ENCODE measurements at regions not wholly inside any gene's neighbourhood (a gene's known extent, or its start where the extent isn't known, plus 50 kb on each side); places are given as distances from the start of the nearest gene placed in this dataset.

DNA sequence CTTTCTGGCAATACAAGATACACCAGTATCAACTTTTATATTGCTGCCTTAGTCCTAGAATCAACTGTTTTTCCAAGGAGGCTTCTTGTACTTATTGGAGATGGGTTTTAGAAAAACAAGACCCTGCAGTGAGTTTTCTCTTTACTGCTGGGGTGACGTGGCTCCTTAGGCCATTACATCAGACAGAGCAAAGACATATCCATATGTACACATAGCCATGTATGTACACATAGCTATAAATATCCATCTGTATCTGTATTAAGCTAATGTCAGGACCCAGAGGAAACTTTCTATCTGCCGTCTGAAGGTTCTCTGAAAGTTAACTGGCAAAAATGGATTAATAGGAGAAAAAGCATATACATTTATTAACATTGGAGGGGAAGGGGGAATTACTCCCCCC, 607.4 kb downstream of the POM121L12 start:
- Histone ChIP-seq H3K27ac (ENCODE audit: insufficient read depth, low read length) (no peak overlapping the region), H3K56ac (ENCODE audit: extremely low read depth, insufficient read depth, low read length) (no peak overlapping the region), H3K27me3 (ENCODE audit: control insufficient read depth, insufficient read depth, low read length) (no peaks in the 10 kb centered on the region), H3K4ac (ENCODE audit: low read depth, low read length) (no peak overlapping the region), H3K18ac (ENCODE audit: low read depth, low read length) (no peak overlapping the region), H2BK120ac (ENCODE audit: low read depth, low read length) (no peak overlapping the region), H4K91ac (ENCODE audit: insufficient read depth, low read depth, low read length) (no peak overlapping the region), H2AK9ac (replicated peaks; ENCODE audit: low read depth, low read length, poor library complexity) (no peak overlapping the region), H3K9me1 (ENCODE audit: insufficient read depth, low read length) (no peaks in the 10 kb centered on the region), H4K5ac (ENCODE audit: low read depth, low read length) (no peak overlapping the region), H3K9ac (ENCODE audit: low read depth, low read length) (no peak overlapping the region), H3K36me3 (ENCODE audit: control insufficient read depth, insufficient read depth, low read length) (no peaks in the 10 kb centered on the region), H4K20me1 (ENCODE audit: insufficient read depth, low read length) (no peaks in the 10 kb centered on the region), H3K23ac (ENCODE audit: low read depth, low read length) (no peak overlapping the region), H3K4me2 (ENCODE audit: low read depth, low read length) (no peak overlapping the region), H3K79me1 (ENCODE audit: low read depth in 1 of 2, low read length in 2 of 2) (no peaks in the 10 kb centered on the region), H3K4me1 (ENCODE audit: control insufficient read depth, insufficient read depth, low read length) (no peaks in the 10 kb centered on the region), H2BK20ac (ENCODE audit: low read depth, low read length) (no peak overlapping the region), H2BK15ac (ENCODE audit: low read depth, low read length) (no peak overlapping the region), H2AK5ac (ENCODE audit: low read depth, low read length) (no peak overlapping the region), H4K8ac (ENCODE audit: low read depth in 2 of 2, low read length in 2 of 2) (no peak overlapping the region), H3K4me3 (ENCODE audit: insufficient read depth, low read depth, low read length) (no peak overlapping the region), H3K14ac (replicated peaks; ENCODE audit: low read depth, low read length) (no peak overlapping the region), H2AFZ (replicated peaks; ENCODE audit: low read length, poor library complexity) (no peak overlapping the region), H3K9me3 (ENCODE audit: control insufficient read depth, insufficient read depth, low read length) (peaks cover 2% of the 10 kb centered on the region; the same call in 1 of the 2 replicates), H2BK5ac (ENCODE audit: low read depth, low read length, poor library complexity, severe bottlenecking) (no peak overlapping the region)
- in situ Hi-C loops (cut with MboI; ENCODE audit: low sequenced_read_pairs) (no loop called here), dilution Hi-C loops (cut with HindIII; ENCODE audit: low sequenced_read_pairs, unreplicated experiment) (no loop called here), intact Hi-C loops (cut with micrococcal nuclease) (no loop called here)
- ChIA-PET CTCF (no interaction called here), POLR2A (ENCODE audit: unreplicated experiment) (no interaction called here)
- TF ChIP-seq RAD21 (IDR thresholded peaks at IDR 0.05; ENCODE audit: low read length) = no peak
- TF ChIP-seq POLR2A (IDR thresholded peaks at IDR 0.05; ENCODE audit: low read depth, low read length) = no peak
- no peak for TF ChIP-seq BHLHE40 (IDR thresholded peaks at IDR 0.05; ENCODE audit: low read depth, low read length)
- TF ChIP-seq, protein P1, sequence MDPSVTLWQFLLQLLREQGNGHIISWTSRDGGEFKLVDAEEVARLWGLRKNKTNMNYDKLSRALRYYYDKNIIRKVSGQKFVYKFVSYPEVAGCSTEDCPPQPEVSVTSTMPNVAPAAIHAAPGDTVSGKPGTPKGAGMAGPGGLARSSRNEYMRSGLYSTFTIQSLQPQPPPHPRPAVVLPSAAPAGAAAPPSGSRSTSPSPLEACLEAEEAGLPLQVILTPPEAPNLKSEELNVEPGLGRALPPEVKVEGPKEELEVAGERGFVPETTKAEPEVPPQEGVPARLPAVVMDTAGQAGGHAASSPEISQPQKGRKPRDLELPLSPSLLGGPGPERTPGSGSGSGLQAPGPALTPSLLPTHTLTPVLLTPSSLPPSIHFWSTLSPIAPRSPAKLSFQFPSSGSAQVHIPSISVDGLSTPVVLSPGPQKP (IDR thresholded peaks at IDR 0.05; ENCODE audit: borderline replicate concordance, low read depth, low read length) = no peak
- TF ChIP-seq, protein P2, sequence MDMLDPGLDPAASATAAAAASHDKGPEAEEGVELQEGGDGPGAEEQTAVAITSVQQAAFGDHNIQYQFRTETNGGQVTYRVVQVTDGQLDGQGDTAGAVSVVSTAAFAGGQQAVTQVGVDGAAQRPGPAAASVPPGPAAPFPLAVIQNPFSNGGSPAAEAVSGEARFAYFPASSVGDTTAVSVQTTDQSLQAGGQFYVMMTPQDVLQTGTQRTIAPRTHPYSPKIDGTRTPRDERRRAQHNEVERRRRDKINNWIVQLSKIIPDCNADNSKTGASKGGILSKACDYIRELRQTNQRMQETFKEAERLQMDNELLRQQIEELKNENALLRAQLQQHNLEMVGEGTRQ (IDR thresholded peaks at IDR 0.05; ENCODE audit: low read depth, low read length) = no peak
- TF ChIP-seq RFX5 (IDR thresholded peaks at IDR 0.05; ENCODE audit: low read depth, low read length) = no peak
- TF ChIP-seq CHD1 (IDR thresholded peaks at IDR 0.05; ENCODE audit: low read depth, low read length) = no peak
- TF ChIP-seq, protein P3, sequence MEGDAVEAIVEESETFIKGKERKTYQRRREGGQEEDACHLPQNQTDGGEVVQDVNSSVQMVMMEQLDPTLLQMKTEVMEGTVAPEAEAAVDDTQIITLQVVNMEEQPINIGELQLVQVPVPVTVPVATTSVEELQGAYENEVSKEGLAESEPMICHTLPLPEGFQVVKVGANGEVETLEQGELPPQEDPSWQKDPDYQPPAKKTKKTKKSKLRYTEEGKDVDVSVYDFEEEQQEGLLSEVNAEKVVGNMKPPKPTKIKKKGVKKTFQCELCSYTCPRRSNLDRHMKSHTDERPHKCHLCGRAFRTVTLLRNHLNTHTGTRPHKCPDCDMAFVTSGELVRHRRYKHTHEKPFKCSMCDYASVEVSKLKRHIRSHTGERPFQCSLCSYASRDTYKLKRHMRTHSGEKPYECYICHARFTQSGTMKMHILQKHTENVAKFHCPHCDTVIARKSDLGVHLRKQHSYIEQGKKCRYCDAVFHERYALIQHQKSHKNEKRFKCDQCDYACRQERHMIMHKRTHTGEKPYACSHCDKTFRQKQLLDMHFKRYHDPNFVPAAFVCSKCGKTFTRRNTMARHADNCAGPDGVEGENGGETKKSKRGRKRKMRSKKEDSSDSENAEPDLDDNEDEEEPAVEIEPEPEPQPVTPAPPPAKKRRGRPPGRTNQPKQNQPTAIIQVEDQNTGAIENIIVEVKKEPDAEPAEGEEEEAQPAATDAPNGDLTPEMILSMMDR (conservative IDR thresholded peaks at IDR 0.05; ENCODE audit: low read depth, low read length) = no peak
- TF ChIP-seq MAFK (IDR thresholded peaks at IDR 0.05; ENCODE audit: low read depth, low read length) = no peak
- TF ChIP-seq NFE2L2 (IDR thresholded peaks at IDR 0.05; ENCODE audit: low read depth, low read length) = no peak
- TF ChIP-seq CEBPB (IDR thresholded peaks at IDR 0.05; ENCODE audit: low read depth, low read length) = no peak
- TF ChIP-seq MXI1 (IDR thresholded peaks at IDR 0.05; ENCODE audit: borderline replicate concordance, low read depth, low read length) = no peak
- TF ChIP-seq MAZ (IDR thresholded peaks at IDR 0.05; ENCODE audit: borderline replicate concordance, low read depth, low read length) = no peak
- no peak for TF ChIP-seq SMC3 (IDR thresholded peaks at IDR 0.05; ENCODE audit: low read depth, low read length)
- TF ChIP-seq FOS (IDR thresholded peaks at IDR 0.05; ENCODE audit: low read depth, low read length) = no peak
- TF ChIP-seq RCOR1 (IDR thresholded peaks at IDR 0.05; ENCODE audit: insufficient replicate concordance, low read length) = no peak
- BruUV-seq (replicated peaks) = no TSS peak
- DNase-seq (no peak), ATAC-seq (ENCODE audit: low read depth) (no peak)
- WGBS, 2 experiments (ENCODE audit: extremely low coverage in 2 of 2, insufficient read length in 1 of 2) = no CpG with 5 or more reads among the region's 2 CpGs
